ENCODE measurements at regions not wholly inside any gene's neighbourhood (a gene's known extent, or its start where the extent isn't known, plus 50 kb on each side); places are given as distances from the start of the nearest gene placed in this dataset.

DNA sequence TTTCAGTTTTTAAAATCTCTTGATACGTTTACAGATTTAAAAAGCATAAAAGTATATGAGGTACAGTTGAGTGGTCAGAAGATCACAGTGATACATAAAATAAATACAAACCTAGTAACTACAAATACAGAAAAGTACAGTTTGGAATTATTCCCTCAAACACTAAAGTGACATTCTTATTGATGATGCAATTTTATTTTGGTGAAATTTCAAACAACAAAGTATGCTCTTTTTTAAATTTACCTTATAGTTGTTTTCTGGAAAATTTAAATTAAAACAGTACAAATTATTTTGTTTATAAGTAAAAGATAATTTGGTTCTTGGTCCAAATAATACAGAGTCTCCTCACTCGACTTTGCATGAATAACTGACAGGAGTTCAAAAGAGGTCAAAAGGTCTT lies 1305.1 kb upstream of the GJE1 start:
- H3K27me3 ChIP-seq (ENCODE audit: insufficient read depth, low read length), result no peaks in the 10 kb centered on the region
- TF ChIP-seq EZH2 (IDR thresholded peaks at IDR 0.05; ENCODE audit: borderline replicate concordance, low read length) (no peak), CTCF (IDR thresholded peaks at IDR 0.05; ENCODE audit: low read length) (no peak)
- no peaks in the 10 kb centered on the region for H3K36me3 ChIP-seq (ENCODE audit: insufficient read depth, low read length)

DNA sequence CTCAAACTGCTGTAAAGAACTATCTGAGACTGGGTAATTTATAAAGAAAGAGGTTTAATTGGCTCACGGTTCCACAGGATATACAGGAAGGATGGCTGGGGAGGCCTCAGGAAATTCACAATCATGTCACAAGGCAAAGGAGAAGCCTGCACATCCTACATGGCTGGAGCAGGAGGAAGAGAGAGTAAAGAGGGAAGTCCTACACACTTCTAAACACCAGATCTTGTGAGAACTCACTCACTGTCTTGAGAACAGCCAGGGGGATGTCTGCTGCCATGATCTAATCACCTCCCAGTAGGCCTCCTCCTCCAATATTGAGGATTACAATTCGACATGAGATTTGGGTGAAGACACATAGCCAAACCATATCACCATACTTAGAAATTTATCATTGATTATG lies 1307.0 kb upstream of the GJE1 start:
- Histone ChIP-seq H3K4me3 (ENCODE audit: low read depth, low read length, poor library complexity, severe bottlenecking) (no peak overlapping the region), H3K4me1 (ENCODE audit: insufficient read depth, low read length, severe bottlenecking) (peaks cover 6% of the 10 kb centered on the region), H2AFZ (ENCODE audit: low read length) (no peak overlapping the region), H3K27ac (ENCODE audit: low read depth, low read length, poor library complexity, severe bottlenecking) (no peak overlapping the region), H3K9me3 (ENCODE audit: low read length) (no peaks in the 10 kb centered on the region), H3K9me2 (ENCODE audit: low read depth, low read length) (no peaks in the 10 kb centered on the region), H3K9ac (ENCODE audit: low read length) (no peak overlapping the region), H4K20me1 (ENCODE audit: insufficient read depth, low read length) (no peaks in the 10 kb centered on the region), H3K79me2 (ENCODE audit: insufficient read depth, low read length) (no peaks in the 10 kb centered on the region), H3K36me3 (ENCODE audit: insufficient read depth, low read length) (no peaks in the 10 kb centered on the region), H3K27me3 (ENCODE audit: insufficient read depth, low read length) (no peaks in the 10 kb centered on the region), H3F3A (ENCODE audit: insufficient read depth, low read length) (no peaks in the 10 kb centered on the region), H3K4me2 (ENCODE audit: low read length) (no peak overlapping the region)
- TF ChIP-seq CTCF (IDR thresholded peaks at IDR 0.05; ENCODE audit: low read length), result no peak
- TF ChIP-seq EZH2 (IDR thresholded peaks at IDR 0.05; ENCODE audit: borderline replicate concordance, low read length), result no peak

More for the DNA sequence above, 1305.1 kb upstream of the GJE1 start:
- Histone ChIP-seq H3K27ac (ENCODE audit: low read depth, low read length, poor library complexity, severe bottlenecking) (no peak overlapping the region), H2AFZ (ENCODE audit: low read length) (no peak overlapping the region), H3K9ac (ENCODE audit: low read length) (no peak overlapping the region), H3K4me3 (ENCODE audit: low read depth, low read length, poor library complexity, severe bottlenecking) (no peak overlapping the region), H4K20me1 (ENCODE audit: insufficient read depth, low read length) (no peaks in the 10 kb centered on the region), H3K79me2 (ENCODE audit: insufficient read depth, low read length) (no peaks in the 10 kb centered on the region), H3F3A (ENCODE audit: insufficient read depth, low read length) (no peaks in the 10 kb centered on the region), H3K9me3 (ENCODE audit: low read length) (no peaks in the 10 kb centered on the region), H3K4me2 (ENCODE audit: low read length) (no peak overlapping the region), H3K4me1 (ENCODE audit: insufficient read depth, low read length, severe bottlenecking) (peaks cover 6% of the 10 kb centered on the region), H3K9me2 (ENCODE audit: low read depth, low read length) (no peaks in the 10 kb centered on the region)

DNA sequence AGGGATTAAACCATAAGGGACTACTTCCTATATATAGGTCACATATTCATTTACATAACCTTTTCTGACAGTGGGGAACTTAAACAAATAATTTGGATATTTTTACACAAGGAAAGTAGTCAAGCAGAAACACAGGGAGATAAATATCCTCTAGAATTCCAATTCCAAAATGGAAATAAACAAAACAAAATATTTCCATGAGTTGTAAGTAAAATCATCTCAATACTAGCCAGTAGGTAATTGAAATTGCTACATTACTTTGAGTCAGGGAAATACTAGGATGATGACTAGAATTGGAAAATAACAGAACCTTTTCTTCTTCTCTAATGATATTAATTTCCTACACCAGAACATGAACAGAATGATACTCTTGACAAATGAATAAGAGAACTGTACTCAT lies 1308.1 kb upstream of the GJE1 start:
- no peaks in the 10 kb centered on the region for H3K27me3 ChIP-seq (ENCODE audit: insufficient read depth, low read length)
- H3K79me2 ChIP-seq (ENCODE audit: insufficient read depth, low read length), result no peaks in the 10 kb centered on the region
- no peak for TF ChIP-seq CTCF (IDR thresholded peaks at IDR 0.05; ENCODE audit: low read length)
- no peaks in the 10 kb centered on the region for H3K9me2 ChIP-seq (ENCODE audit: low read depth, low read length)
- H2AFZ ChIP-seq (ENCODE audit: low read length), result no peak overlapping the region
- no peaks in the 10 kb centered on the region for H3F3A ChIP-seq (ENCODE audit: insufficient read depth, low read length)
- no peak overlapping the region for H3K27ac ChIP-seq (ENCODE audit: low read depth, low read length, poor library complexity, severe bottlenecking)
- H3K9me3 ChIP-seq (ENCODE audit: low read length), result no peaks in the 10 kb centered on the region
- no peaks in the 10 kb centered on the region for H3K4me1 ChIP-seq (ENCODE audit: insufficient read depth, low read length, severe bottlenecking)
- H4K20me1 ChIP-seq (ENCODE audit: insufficient read depth, low read length), result no peaks in the 10 kb centered on the region
- no peaks in the 10 kb centered on the region for H3K36me3 ChIP-seq (ENCODE audit: insufficient read depth, low read length)
- no peak overlapping the region for H3K4me3 ChIP-seq (ENCODE audit: low read depth, low read length, poor library complexity, severe bottlenecking)
- no peak overlapping the region for H3K9ac ChIP-seq (ENCODE audit: low read length)
- no peak overlapping the region for H3K4me2 ChIP-seq (ENCODE audit: low read length)
